ENCODE measurements at regions not wholly inside any gene's neighbourhood (a gene's known extent, or its start where the extent isn't known, plus 50 kb on each side); places are given as distances from the start of the nearest gene placed in this dataset.
A peak's percentile ranks its signal among the peaks of the same experiment; 100 is the strongest.

DNA sequence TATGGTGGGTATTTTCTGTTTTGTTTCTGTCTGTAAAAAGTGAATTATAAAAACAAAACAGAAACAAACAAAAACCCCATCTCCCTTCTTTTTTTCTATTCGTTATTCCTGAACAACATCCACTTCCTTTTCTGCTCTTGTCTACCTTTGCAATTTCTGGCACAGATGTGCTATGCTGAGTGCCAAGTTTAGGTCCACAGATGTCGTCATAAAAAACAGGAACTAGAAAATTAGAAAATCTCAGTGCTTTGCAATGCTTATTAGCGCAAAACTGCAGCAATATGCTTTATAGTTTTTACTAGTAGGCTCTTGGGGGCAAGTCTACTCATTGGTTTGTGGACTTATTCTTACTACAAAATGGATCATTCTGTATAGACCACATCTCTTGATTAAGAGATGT lies 94.2 kb upstream of the PRKCQ start:
- TF ChIP-seq, protein P1, sequence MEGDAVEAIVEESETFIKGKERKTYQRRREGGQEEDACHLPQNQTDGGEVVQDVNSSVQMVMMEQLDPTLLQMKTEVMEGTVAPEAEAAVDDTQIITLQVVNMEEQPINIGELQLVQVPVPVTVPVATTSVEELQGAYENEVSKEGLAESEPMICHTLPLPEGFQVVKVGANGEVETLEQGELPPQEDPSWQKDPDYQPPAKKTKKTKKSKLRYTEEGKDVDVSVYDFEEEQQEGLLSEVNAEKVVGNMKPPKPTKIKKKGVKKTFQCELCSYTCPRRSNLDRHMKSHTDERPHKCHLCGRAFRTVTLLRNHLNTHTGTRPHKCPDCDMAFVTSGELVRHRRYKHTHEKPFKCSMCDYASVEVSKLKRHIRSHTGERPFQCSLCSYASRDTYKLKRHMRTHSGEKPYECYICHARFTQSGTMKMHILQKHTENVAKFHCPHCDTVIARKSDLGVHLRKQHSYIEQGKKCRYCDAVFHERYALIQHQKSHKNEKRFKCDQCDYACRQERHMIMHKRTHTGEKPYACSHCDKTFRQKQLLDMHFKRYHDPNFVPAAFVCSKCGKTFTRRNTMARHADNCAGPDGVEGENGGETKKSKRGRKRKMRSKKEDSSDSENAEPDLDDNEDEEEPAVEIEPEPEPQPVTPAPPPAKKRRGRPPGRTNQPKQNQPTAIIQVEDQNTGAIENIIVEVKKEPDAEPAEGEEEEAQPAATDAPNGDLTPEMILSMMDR (IDR thresholded peaks at IDR 0.05; ENCODE audit: extremely low read depth, low read depth, low read length): no peak
- Histone ChIP-seq H3K4me2 (ENCODE audit: insufficient read depth, low read length) (no peak overlapping the region), H3K4me3 (ENCODE audit: insufficient read depth, low read length) (no peak overlapping the region), H3K79me2 (ENCODE audit: insufficient read depth, low read length) (no peaks in the 10 kb centered on the region), H3K9me3 (ENCODE audit: low read depth, low read length) (no peaks in the 10 kb centered on the region), H3K4me1 (ENCODE audit: insufficient read depth, low read length) (no peaks in the 10 kb centered on the region), H4K20me1 (ENCODE audit: insufficient read depth, low read length) (no peaks in the 10 kb centered on the region), H3K27me3 (ENCODE audit: insufficient read depth, low read length) (no peaks in the 10 kb centered on the region), H3K27ac (ENCODE audit: low read depth, low read length) (no peak overlapping the region), H3K36me3 (ENCODE audit: insufficient read depth, low read length) (no peaks in the 10 kb centered on the region), H2AFZ (ENCODE audit: low read length) (no peak overlapping the region)
- DNase-seq (ENCODE audit: insufficient read length, low spot score, missing footprints): no peak

DNA sequence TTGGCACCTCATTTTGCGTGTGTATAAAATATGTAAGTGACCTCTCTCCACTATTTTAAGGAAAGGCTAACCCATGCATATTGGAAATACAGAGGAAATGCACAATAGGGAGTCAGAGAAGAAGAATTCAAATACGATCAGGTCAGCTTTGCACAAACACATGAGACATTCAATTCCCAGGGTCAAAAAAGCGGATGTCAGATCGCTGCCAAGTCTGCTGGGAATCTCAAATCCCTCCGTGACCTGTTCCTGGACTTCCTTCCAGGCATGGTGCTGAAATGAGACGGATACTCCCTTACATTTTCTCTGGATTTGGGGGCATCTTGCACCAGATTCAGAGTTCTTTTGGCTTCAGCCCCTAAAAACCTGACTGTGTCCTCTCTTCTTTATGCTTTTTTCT lies 91.9 kb upstream of the PRKCQ start:
- no peak overlapping the region for H3K4me2 ChIP-seq (ENCODE audit: insufficient read depth, low read length)
- DNase-seq (ENCODE audit: insufficient read length, low spot score, missing footprints): no peak
- no peaks in the 10 kb centered on the region for H3K79me2 ChIP-seq (ENCODE audit: insufficient read depth, low read length)
- no peak overlapping the region for H3K4me3 ChIP-seq (ENCODE audit: insufficient read depth, low read length)
- no peaks in the 10 kb centered on the region for H3K36me3 ChIP-seq (ENCODE audit: insufficient read depth, low read length)
- no peak overlapping the region for H3K27ac ChIP-seq (ENCODE audit: low read depth, low read length)
- H3K4me1 ChIP-seq (ENCODE audit: insufficient read depth, low read length): no peaks in the 10 kb centered on the region
- H4K20me1 ChIP-seq (ENCODE audit: insufficient read depth, low read length): no peaks in the 10 kb centered on the region
- TF ChIP-seq, protein P1 (IDR thresholded peaks at IDR 0.05; ENCODE audit: extremely low read depth, low read depth, low read length): no peak
- no peaks in the 10 kb centered on the region for H3K27me3 ChIP-seq (ENCODE audit: insufficient read depth, low read length)
- no peaks in the 10 kb centered on the region for H3K9me3 ChIP-seq (ENCODE audit: low read depth, low read length)
- H2AFZ ChIP-seq (ENCODE audit: low read length): no peak overlapping the region

DNA sequence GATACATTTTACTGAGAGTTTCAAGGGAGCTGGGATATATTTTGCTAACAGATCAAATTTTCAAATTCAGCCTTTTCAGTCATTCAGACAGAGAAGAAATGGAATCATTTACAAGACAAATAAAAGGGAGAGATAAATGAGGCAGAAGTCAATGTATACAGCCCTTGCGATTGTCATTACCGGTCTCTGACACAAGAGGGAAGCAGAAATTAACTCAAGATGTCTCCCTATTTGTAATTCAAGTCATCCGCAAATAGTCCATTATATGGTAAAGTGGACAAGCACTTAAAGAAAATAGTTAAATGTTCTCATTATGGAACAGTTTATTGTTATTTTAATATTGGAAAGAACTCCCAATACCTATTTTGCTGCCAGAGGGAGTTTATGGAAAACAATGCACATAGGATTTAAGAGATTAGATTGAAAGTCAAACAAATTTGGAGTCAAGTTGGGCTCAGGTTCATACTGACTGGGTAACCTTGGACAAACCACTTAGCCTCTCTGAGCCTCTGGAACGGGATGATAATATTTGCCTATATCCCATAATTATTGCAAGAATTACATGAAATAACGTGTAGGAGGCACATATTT lies 89.3 kb upstream of the PRKCQ start:
- H3K4me1 ChIP-seq (ENCODE audit: insufficient read depth, low read length): no peaks in the 10 kb centered on the region
- H3K9me3 ChIP-seq (ENCODE audit: low read depth, low read length): no peaks in the 10 kb centered on the region
- H4K20me1 ChIP-seq (ENCODE audit: insufficient read depth, low read length): no peaks in the 10 kb centered on the region
- H3K4me2 ChIP-seq (ENCODE audit: insufficient read depth, low read length): no peak overlapping the region
- no peak overlapping the region for H3K4me3 ChIP-seq (ENCODE audit: insufficient read depth, low read length)
- H3K27me3 ChIP-seq (ENCODE audit: insufficient read depth, low read length): no peaks in the 10 kb centered on the region
- DNase-seq (ENCODE audit: insufficient read length, low spot score, missing footprints): no peak
- no peak overlapping the region for H3K27ac ChIP-seq (ENCODE audit: low read depth, low read length)
- H3K36me3 ChIP-seq (ENCODE audit: insufficient read depth, low read length): no peaks in the 10 kb centered on the region
- TF ChIP-seq, protein P1 (IDR thresholded peaks at IDR 0.05; ENCODE audit: extremely low read depth, low read depth, low read length): peak; percentile 59
- H2AFZ ChIP-seq (ENCODE audit: low read length): no peak overlapping the region
- no peaks in the 10 kb centered on the region for H3K79me2 ChIP-seq (ENCODE audit: insufficient read depth, low read length)

DNA sequence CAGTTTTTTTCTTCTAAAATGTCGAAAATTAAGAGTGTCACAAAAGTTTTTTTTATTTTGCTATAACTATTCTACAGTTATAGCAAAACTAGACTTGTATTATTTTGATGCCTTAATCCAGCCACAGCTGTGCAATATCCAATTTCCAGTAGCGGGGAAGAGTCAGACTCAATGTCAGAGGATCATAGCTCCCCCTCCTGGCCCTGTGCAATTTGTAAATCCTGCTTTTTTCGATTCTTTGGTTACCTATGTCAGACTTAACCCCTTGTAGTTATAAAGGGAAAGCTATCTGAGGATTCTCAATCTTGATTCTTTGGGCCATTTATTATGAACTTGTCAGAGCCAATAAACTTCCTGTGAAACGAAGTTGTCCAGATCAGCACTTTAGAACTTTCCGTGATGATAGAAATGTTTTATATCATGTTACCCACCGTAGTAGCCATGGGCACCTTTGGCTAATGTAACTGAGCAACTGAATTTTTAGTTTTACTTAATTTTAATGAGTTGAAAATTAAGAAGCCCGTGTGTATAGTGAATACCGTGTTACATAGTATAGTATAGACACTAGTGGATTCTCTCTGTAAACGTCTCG lies 87.7 kb upstream of the PRKCQ start:
- no peaks in the 10 kb centered on the region for H3K27me3 ChIP-seq (ENCODE audit: insufficient read depth, low read length)
- H3K4me1 ChIP-seq (ENCODE audit: insufficient read depth, low read length): no peaks in the 10 kb centered on the region

More for the DNA sequence above, 87.7 kb upstream of the PRKCQ start:
- H4K20me1 ChIP-seq (ENCODE audit: insufficient read depth, low read length): no peaks in the 10 kb centered on the region
- H3K36me3 ChIP-seq (ENCODE audit: insufficient read depth, low read length): no peaks in the 10 kb centered on the region
- no peaks in the 10 kb centered on the region for H3K9me3 ChIP-seq (ENCODE audit: low read depth, low read length)
- peak; percentile 38 for DNase-seq (ENCODE audit: insufficient read length, low spot score, missing footprints)
- no peak overlapping the region for H3K27ac ChIP-seq (ENCODE audit: low read depth, low read length)
- H3K4me3 ChIP-seq (ENCODE audit: insufficient read depth, low read length): no peak overlapping the region
- H2AFZ ChIP-seq (ENCODE audit: low read length): no peak overlapping the region
- H3K79me2 ChIP-seq (ENCODE audit: insufficient read depth, low read length): no peaks in the 10 kb centered on the region
- TF ChIP-seq, protein P1 (IDR thresholded peaks at IDR 0.05; ENCODE audit: extremely low read depth, low read depth, low read length): peak; percentile 59
- H3K4me2 ChIP-seq (ENCODE audit: insufficient read depth, low read length): no peak overlapping the region

All from osteoblast (primary cell).